ENCODE measurements at regions not wholly inside any gene's neighbourhood (a gene's known extent, or its start where the extent isn't known, plus 50 kb on each side); places are given as distances from the start of the nearest gene placed in this dataset.
A peak's percentile ranks its signal among the peaks of the same experiment; 100 is the strongest.
"Not testable (repeated sequence)": the region's sequence is repeated elsewhere in the genome, so short reads cannot be mapped to it uniquely, and the experiment has no call there.

GRCh38 chr11:86167499-86168164 lies 76.9 kb upstream of the EED start:
- Histone ChIP-seq H3K36me3 (no peaks in the 10 kb centered on the region), H3K4me3 (no peak overlapping the region), H3K9me3 (no peaks in the 10 kb centered on the region), H3K27me3 (no peaks in the 10 kb centered on the region), H3K4me1 (peaks cover 0 to 14% of the 10 kb centered on the region in 2 donors), H3K27ac (no peak overlapping the region)
- intact Hi-C loops (cut with DNase I): no loop called here
- DNase-seq (ENCODE audit: low spot score in 2 of 2): no peak
- TF ChIP-seq CTCF (IDR thresholded peaks at IDR 0.05): no peak

GRCh38 chr11:86166287-86166686 lies 78.3 kb upstream of the EED start:
- H3K9me3 ChIP-seq; intact Hi-C loops (cut with DNase I): not testable (repeated sequence)

DNA sequence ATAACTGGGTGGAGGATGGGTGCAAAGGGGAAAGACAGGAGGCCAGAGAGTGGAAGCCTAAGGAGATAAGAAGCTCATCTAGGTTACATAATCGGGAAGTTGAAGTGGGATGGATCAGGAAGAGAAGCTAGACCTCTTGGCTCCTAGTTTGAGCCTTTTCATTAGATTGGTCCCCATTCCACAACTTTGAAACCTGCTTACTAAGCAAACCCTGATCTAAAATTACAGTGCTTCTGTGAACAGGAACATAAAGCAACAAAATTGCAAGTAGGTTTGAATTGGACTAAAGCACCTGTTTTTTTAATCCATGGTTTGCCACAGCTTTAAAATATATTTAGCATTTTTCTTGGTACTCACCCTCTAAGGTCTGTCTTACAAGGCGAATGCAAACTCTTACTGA lies 80.4 kb upstream of the EED start:
- Histone ChIP-seq H3K4me1 (peaks cover 0 to 20% of the 10 kb centered on the region in 2 donors), H3K36me3 (no peaks in the 10 kb centered on the region), H3K9me3 (no peaks in the 10 kb centered on the region), H3K4me3 (no peak overlapping the region), H3K27me3 (no peaks in the 10 kb centered on the region), H3K27ac (no peak overlapping the region)
- no peak for DNase-seq (ENCODE audit: low spot score in 2 of 2)
- TF ChIP-seq CTCF (IDR thresholded peaks at IDR 0.05): no peak
- intact Hi-C loops (cut with DNase I): no loop called here

More at GRCh38 chr11:86166287-86166686, 78.3 kb upstream of the EED start:
- not testable (repeated sequence) for H3K27ac ChIP-seq; H3K36me3 ChIP-seq; H3K4me3 ChIP-seq; H3K27me3 ChIP-seq; DNase-seq (ENCODE audit: low spot score in 2 of 2)
- H3K4me1 ChIP-seq: peaks cover 0 to 20% of the 10 kb centered on the region in 2 donors

DNA sequence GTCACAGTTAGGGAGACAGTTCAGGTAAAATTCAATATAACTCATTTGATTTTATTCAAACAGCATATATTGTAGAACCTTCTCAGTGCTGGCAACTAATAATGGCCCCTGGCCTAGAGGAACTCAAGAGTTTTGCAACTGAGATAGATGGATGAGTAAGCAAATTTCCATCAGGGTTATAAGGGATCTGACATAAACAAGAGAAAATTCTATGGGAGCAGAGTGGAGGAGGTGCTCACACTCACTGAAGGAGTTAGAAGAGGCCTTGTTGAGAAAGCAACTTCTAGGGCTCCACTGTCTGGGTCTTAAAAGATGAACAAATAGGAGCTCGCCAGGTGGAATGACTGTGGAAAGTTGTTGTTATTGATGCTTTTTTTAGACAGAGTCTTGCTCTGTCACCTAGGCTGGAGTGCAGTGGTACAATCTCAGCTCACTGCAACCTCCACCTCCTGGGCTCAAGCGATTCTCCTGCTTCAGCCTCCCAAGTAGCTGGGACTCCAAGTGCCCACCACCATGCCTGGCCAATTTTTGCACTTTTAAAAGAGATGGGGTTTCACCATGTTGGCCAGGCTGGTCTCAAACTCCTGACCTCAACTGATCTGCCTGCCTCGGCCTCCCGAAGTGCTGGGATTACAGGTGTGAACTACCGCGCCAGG lies 81.2 kb upstream of the EED start:
- H3K27me3 ChIP-seq; intact Hi-C loops (cut with DNase I); H3K4me3 ChIP-seq; H3K9me3 ChIP-seq; DNase-seq (ENCODE audit: low spot score in 2 of 2); H3K36me3 ChIP-seq: not testable (repeated sequence)
- H3K4me1 ChIP-seq: peaks cover 0 to 20% of the 10 kb centered on the region in 2 donors
- H3K27ac ChIP-seq: peak overlapping the region in 1 of 2 donors; percentile 19

DNA sequence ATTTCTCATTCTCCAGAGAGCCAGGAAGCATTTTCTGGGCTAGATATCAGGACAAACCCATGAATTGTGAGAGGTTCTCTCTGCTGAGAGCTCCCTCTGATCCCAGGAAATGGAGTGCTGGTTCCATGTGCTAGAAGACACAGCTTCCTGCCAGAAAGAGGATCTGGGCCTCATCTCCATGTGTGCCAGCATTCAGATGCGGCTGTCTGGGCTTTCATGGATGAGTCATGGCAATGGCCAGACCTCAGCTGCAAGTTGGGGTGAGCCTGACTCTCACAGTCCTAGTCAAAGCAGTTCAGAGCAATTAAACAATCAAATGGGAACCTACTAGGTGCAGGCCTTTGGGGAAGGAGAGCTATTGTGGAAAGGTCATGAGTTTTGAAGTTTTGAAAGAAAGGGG lies 82.3 kb upstream of the EED start:
- no peaks in the 10 kb centered on the region for H3K9me3 ChIP-seq
- H3K4me1 ChIP-seq: peaks cover 0 to 16% of the 10 kb centered on the region in 2 donors
- DNase-seq (ENCODE audit: low spot score in 2 of 2): peak; percentile 53 to 80
- no peaks in the 10 kb centered on the region for H3K36me3 ChIP-seq
- intact Hi-C loops (cut with DNase I): no loop called here
- TF ChIP-seq CTCF (IDR thresholded peaks at IDR 0.05): no peak
- H3K27ac ChIP-seq: peak overlapping the region; percentile 46 to 51
- H3K27me3 ChIP-seq: no peaks in the 10 kb centered on the region
- H3K4me3 ChIP-seq: no peak overlapping the region

GRCh38 chr11:86161837-86162236 lies 82.7 kb upstream of the EED start:
- no peak for DNase-seq (ENCODE audit: low spot score in 2 of 2)

More at GRCh38 chr11:86161837-86162236, 82.7 kb upstream of the EED start:
- Histone ChIP-seq H3K4me1 (peaks cover 0 to 14% of the 10 kb centered on the region in 2 donors), H3K9me3 (no peaks in the 10 kb centered on the region), H3K36me3 (no peaks in the 10 kb centered on the region), H3K27ac (peak overlapping the region; percentile 46 to 51), H3K4me3 (no peak overlapping the region), H3K27me3 (no peaks in the 10 kb centered on the region)
- no peak for TF ChIP-seq CTCF (IDR thresholded peaks at IDR 0.05)
- intact Hi-C loops (cut with DNase I): no loop called here

All from ascending aorta (tissue), 2 donors.